Lung (tissue), 11 donors: ENCODE measurements at regions not wholly inside any gene's neighbourhood (a gene's known extent, or its start where the extent isn't known, plus 50 kb on each side); places are given as distances from the start of the nearest gene placed in this dataset.

Experiments used
- ATAC-seq: fragments of 200-7000 bp; cut with Tn5 transposase; one replicate; pipeline ENCODE4 v1.9.1; 2020; ENCODE audit warnings: moderate number of reproducible peaks; ENCODE audit not compliant: insufficient read depth, low FRiP score
- DNase-seq, 3 donors: peaks; one replicate each; pipeline ENCODE4 v3.0.0-alpha.2; 2013 to 2017
- H3K27ac ChIP-seq, 2 donors: one replicate each; pipeline ENCODE4 v1.5.1; 2013; ENCODE audit warnings: mild to moderate bottlenecking in 2 of 2, moderate library complexity in 2 of 2, control low read depth in 1 of 2, inconsistent platforms in 1 of 2, low read depth in 1 of 2, low read length in 1 of 2
- H3K27me3 ChIP-seq, 3 donors: one replicate each; pipeline ENCODE4 v1.5.1; 2013; ENCODE audit warnings: low read length in 2 of 3; ENCODE audit not compliant: control insufficient read depth in 3 of 3, insufficient read depth in 3 of 3
- H3K36me3 ChIP-seq, 4 donors: one replicate each; pipeline ENCODE4 v1.5.1; 2013; ENCODE audit warnings: low read length in 4 of 4, mild to moderate bottlenecking in 1 of 4, moderate library complexity in 1 of 4; ENCODE audit not compliant: control insufficient read depth in 4 of 4, insufficient read depth in 4 of 4
- H3K4me1 ChIP-seq, 5 donors: one replicate each; pipeline ENCODE4 v1.5.1; 2013; ENCODE audit warnings: low read length in 5 of 5, mild to moderate bottlenecking in 2 of 5, moderate library complexity in 1 of 5; ENCODE audit not compliant: control insufficient read depth in 5 of 5, insufficient read depth in 5 of 5
- H3K4me3 ChIP-seq: one replicate; pipeline ENCODE4 v1.5.1; 2013; ENCODE audit warnings: mild to moderate bottlenecking, control low read depth, moderate library complexity
- H3K9ac ChIP-seq, 2 donors: one replicate each; pipeline ENCODE4 v1.5.1; 2013; ENCODE audit warnings: low read length in 2 of 2, control low read depth in 1 of 2; ENCODE audit not compliant: insufficient read depth in 1 of 2
- H3K9me3 ChIP-seq, 4 donors: one replicate each; pipeline ENCODE4 v1.5.1; 2013; ENCODE audit warnings: low read length in 3 of 4, mild to moderate bottlenecking in 1 of 4, moderate library complexity in 1 of 4; ENCODE audit not compliant: control insufficient read depth in 4 of 4, insufficient read depth in 3 of 4
- WGBS, 2 donors: extraction: QIAGEN DNeasy Blood & Tissue Kit; methylation state at CpG; one replicate each; pipeline ENCODE4 v1.1.7; 2013; 5-methylcytosine and 5-hydroxymethylcytosine counted together
- TF ChIP-seq, protein P1 (sequence below): IDR thresholded peaks from 2 replicates; pipeline ENCODE4 v1.5.1; 2012; ENCODE audit warnings: mild to moderate bottlenecking; ENCODE audit errors: control extremely low read depth, extremely low read depth
- donor health status: control.
- donor health status: control.
- donor health status: Bipolar disorder and iron deficiency.
- donor health status: healthy.
- donor health status: DM: yes; HTN: yes; CAD: no.

DNA sequence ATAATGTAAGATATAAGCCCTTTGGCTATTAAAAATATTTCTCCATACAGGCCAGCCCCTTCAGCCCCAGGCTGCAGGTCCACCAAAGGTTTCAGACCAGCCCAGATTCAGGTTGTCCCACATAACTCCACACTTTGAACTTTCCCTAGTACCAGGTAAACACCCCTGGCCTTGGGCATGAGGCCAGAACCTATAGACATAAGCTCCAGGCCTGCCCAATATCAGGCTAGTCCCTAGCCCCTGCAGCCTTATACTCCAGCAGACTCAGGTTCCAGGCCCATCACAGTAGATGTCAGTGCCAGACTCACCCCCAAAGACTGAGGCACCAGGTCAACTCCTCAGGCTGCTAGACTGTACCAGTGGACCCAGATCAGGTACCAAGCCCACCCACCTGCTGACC lies 178.5 kb upstream of the DAAM1 start:
- TF ChIP-seq, protein P1, sequence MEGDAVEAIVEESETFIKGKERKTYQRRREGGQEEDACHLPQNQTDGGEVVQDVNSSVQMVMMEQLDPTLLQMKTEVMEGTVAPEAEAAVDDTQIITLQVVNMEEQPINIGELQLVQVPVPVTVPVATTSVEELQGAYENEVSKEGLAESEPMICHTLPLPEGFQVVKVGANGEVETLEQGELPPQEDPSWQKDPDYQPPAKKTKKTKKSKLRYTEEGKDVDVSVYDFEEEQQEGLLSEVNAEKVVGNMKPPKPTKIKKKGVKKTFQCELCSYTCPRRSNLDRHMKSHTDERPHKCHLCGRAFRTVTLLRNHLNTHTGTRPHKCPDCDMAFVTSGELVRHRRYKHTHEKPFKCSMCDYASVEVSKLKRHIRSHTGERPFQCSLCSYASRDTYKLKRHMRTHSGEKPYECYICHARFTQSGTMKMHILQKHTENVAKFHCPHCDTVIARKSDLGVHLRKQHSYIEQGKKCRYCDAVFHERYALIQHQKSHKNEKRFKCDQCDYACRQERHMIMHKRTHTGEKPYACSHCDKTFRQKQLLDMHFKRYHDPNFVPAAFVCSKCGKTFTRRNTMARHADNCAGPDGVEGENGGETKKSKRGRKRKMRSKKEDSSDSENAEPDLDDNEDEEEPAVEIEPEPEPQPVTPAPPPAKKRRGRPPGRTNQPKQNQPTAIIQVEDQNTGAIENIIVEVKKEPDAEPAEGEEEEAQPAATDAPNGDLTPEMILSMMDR = no peak
- Histone ChIP-seq H3K27me3 (no peaks in the 10 kb centered on the region), H3K36me3 (no peaks in the 10 kb centered on the region), H3K9me3 (peaks cover 2 to 6% (median 4%) of the 10 kb centered on the region in 4 donors), H3K4me1 (no peaks in the 10 kb centered on the region), H3K27ac (no peak overlapping the region), H3K4me3 (no peak overlapping the region), H3K9ac (no peak overlapping the region)
- no peak for DNase-seq
- no peak for ATAC-seq

DNA sequence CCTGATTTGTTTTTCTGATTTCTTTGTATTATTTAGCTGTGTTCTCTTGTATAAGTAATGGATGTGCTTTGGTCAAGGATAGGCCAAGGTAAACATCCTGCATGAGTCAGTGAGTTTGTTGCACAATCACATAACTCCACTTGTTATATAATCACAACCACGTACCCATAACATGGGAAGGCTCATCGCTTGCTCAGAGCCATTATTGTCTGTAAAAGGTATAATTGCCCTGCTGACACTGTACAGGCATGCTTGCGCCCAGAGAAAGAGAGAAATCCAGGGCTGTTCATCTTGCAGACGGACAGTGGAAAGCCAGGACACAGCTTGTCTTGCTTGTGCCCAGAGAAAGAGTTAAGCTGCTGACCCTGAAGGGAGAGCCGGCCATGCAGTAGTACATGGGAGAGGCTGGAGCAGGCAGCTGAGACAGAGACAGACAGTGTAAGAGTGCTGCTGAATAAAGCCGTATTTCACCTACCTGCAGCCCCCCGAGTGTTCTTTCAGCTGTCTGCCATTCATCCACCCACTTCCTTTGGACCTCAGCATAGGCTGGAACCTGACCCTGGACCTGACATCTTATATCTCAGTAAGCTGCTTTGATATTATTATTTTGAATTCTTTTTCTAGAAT lies 174.7 kb upstream of the DAAM1 start:
- no peak for ATAC-seq
- Histone ChIP-seq H3K4me1 (no peaks in the 10 kb centered on the region), H3K36me3 (no peaks in the 10 kb centered on the region), H3K9me3 (peaks cover 2 to 6% (median 5%) of the 10 kb centered on the region in 4 donors), H3K27ac (no peak overlapping the region), H3K4me3 (no peak overlapping the region), H3K27me3 (no peaks in the 10 kb centered on the region), H3K9ac (no peak overlapping the region)
- WGBS, 2 donors = 81 to 88% methylated on average over 7 of the region's 7 CpGs
- TF ChIP-seq, protein P1 = no peak
- no peak for DNase-seq

DNA sequence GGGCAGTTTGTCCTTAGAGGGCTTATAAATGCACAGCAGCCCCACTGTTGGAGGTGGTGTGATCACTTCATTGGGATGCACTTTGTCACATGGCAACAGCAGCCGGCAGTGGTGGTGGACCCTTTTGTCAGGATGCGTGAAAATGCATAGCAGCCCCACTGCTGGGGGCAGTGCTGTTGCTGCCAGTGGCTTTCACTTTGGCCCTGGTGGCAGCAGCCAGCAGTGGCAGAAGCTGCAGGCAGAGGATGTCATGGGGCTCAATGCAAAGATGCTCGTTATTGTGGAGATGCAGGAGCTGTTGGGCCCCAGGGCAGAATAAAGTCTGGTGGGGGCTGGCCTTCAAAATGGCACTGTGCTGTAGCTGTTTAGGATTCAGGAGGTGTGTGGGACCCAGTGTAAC lies 173.0 kb upstream of the DAAM1 start:
- ATAC-seq (no peak), DNase-seq (no peak)
- Histone ChIP-seq H3K4me1 (no peaks in the 10 kb centered on the region), H3K27me3 (no peaks in the 10 kb centered on the region), H3K9ac (no peak overlapping the region), H3K9me3 (peaks cover 2 to 6% (median 3%) of the 10 kb centered on the region in 4 donors), H3K27ac (no peak overlapping the region), H3K4me3 (no peak overlapping the region), H3K36me3 (no peaks in the 10 kb centered on the region)
- 82 to 87% methylated on average over 3 of the region's 3 CpGs for WGBS, 2 donors
- TF ChIP-seq, protein P1 = no peak

DNA sequence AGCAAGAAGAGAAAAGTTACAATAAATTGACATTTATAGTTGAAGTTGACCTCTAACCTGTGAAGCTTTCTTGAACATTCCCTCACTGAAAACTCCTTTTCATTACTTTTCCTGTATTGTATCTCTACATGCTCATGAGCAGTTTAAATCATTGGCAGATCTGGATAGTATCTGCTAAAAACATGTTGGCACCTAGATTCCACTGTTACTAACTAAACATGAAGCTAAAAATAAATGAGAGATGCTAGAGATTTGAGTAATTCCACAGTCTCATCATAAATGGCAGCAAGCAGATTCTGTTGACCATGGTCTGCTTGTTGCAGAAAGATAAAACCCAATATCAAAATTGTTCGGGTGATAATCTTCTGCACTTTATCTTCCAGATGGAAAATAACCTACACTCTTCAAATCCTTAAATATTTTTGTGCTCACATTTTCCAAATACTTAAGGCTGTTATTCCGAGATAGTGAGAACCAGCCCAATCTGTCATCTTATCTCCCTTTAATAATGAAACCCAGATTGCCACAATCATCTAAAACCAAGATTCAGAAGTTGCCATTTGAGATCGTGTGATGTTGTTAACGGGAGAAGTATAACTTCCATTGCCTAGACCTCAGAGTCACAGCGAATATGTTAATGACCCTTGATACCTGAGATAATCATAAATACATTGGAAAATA lies 171.0 kb upstream of the DAAM1 start:
- WGBS, 2 donors = 73 to 84% methylated on average over 5 of the region's 5 CpGs
- ATAC-seq = no peak

More for the DNA sequence above, 171.0 kb upstream of the DAAM1 start:
- DNase-seq = no peak
- TF ChIP-seq, protein P1 = no peak
- H3K27me3 ChIP-seq = no peaks in the 10 kb centered on the region
- no peak overlapping the region for H3K9ac ChIP-seq
- H3K4me1 ChIP-seq = no peaks in the 10 kb centered on the region
- no peak overlapping the region for H3K27ac ChIP-seq
- H3K4me3 ChIP-seq = no peak overlapping the region
- no peaks in the 10 kb centered on the region for H3K36me3 ChIP-seq
- peaks cover 2 to 3% (median 3%) of the 10 kb centered on the region in 4 donors for H3K9me3 ChIP-seq
